ENCODE measurements at regions not wholly inside any gene's neighbourhood (a gene's known extent, or its start where the extent isn't known, plus 50 kb on each side); places are given as distances from the start of the nearest gene placed in this dataset.

GRCh38 chr21:20591284-20591683, 406.9 kb upstream of the NCAM2 start:
- no peak for TF ChIP-seq SP1 (IDR thresholded peaks at IDR 0.05)
- TF ChIP-seq CTBP1 (IDR thresholded peaks at IDR 0.05; ENCODE audit: borderline replicate concordance): no peak
- TF ChIP-seq LEF1 (IDR thresholded peaks at IDR 0.05; ENCODE audit: borderline replicate concordance): no peak
- no peak for TF ChIP-seq FOXM1 (IDR thresholded peaks at IDR 0.05; ENCODE audit: borderline replicate concordance)
- TF ChIP-seq PKNOX1 (IDR thresholded peaks at IDR 0.05): no peak

All from HEK293T (cell line).